ENCODE measurements at regions not wholly inside any gene's neighbourhood (a gene's known extent, or its start where the extent isn't known, plus 50 kb on each side); places are given as distances from the start of the nearest gene placed in this dataset.
"Not testable (repeated sequence)": the region's sequence is repeated elsewhere in the genome, so short reads cannot be mapped to it uniquely, and the experiment has no call there.

- DNase-seq: no peak
Measured at GRCh38 chr13:61358599-61358998, 57.0 kb downstream of the PCDH20 start.

- no peak for DNase-seq
Measured at GRCh38 chr13:61350341-61350740, 65.3 kb downstream of the PCDH20 start.

GRCh38 chr13:61339054-61339621 is 76.5 kb downstream of the PCDH20 start:
- no peak for DNase-seq

GRCh38 chr13:61316647-61317046 is 99.0 kb downstream of the PCDH20 start:
- no peak for DNase-seq

GRCh38 chr13:61294467-61295191 is 121.0 kb downstream of the PCDH20 start:
- DNase-seq: no peak

GRCh38 chr13:61286148-61286745 is 129.4 kb downstream of the PCDH20 start:
- DNase-seq: no peak

- no peak for DNase-seq
Measured at GRCh38 chr13:61277586-61278276, 137.9 kb downstream of the PCDH20 start.

GRCh38 chr13:61277088-61277487 is 138.6 kb downstream of the PCDH20 start:
- DNase-seq: no peak

- no peak for DNase-seq
Measured at GRCh38 chr13:61276401-61276800, 139.2 kb downstream of the PCDH20 start.

GRCh38 chr13:61275736-61276135 is 139.9 kb downstream of the PCDH20 start:
- DNase-seq: no peak

GRCh38 chr13:61275251-61275650 is 140.4 kb downstream of the PCDH20 start:
- DNase-seq: no peak

GRCh38 chr13:61266896-61267295 is 148.8 kb downstream of the PCDH20 start:
- not testable (repeated sequence) for DNase-seq

- no peak for DNase-seq
Measured at GRCh38 chr13:61261746-61262472, 153.7 kb downstream of the PCDH20 start.

GRCh38 chr13:61258185-61258584 is 157.5 kb downstream of the PCDH20 start:
- DNase-seq: no peak

- no peak for DNase-seq
Measured at GRCh38 chr13:61255040-61255796, 160.4 kb downstream of the PCDH20 start.

- DNase-seq: no peak
Measured at GRCh38 chr13:61253105-61253877, 162.4 kb downstream of the PCDH20 start.

GRCh38 chr13:61252213-61252612 is 163.4 kb downstream of the PCDH20 start:
- no peak for DNase-seq

GRCh38 chr13:61247149-61247936 is 168.3 kb downstream of the PCDH20 start:
- DNase-seq: no peak

- no peak for DNase-seq
Measured at GRCh38 chr13:61246351-61246750, 169.3 kb downstream of the PCDH20 start.

GRCh38 chr13:61215601-61216000 is 200.0 kb downstream of the PCDH20 start:
- no peak for DNase-seq

Measured in skin of body (tissue), 1 donor.